ENCODE measurements at regions not wholly inside any gene's neighbourhood (a gene's known extent, or its start where the extent isn't known, plus 50 kb on each side); places are given as distances from the start of the nearest gene placed in this dataset.

GRCh38 chr2:235183786-235184185 is 232.0 kb downstream of the SH3BP4 start:
- Histone ChIP-seq H2AK5ac (ENCODE audit: low read depth, low read length) (no peak overlapping the region), H3K9me3 (ENCODE audit: insufficient read depth in 2 of 2, low read depth in 1 of 2, low read length in 1 of 2) (no peaks in the 10 kb centered on the region), H2BK5ac (ENCODE audit: low read depth, low read length) (no peak overlapping the region), H2BK120ac (replicated peaks; ENCODE audit: low read depth, low read length) (no peak overlapping the region), H2BK20ac (ENCODE audit: low read length) (no peak overlapping the region), H3K18ac (ENCODE audit: extremely low read depth, low read length) (no peak overlapping the region), H4K5ac (ENCODE audit: insufficient read length, low read depth, low read length) (no peak overlapping the region), H2AFZ (ENCODE audit: low read length) (no peak overlapping the region), H3K56ac (replicated peaks; ENCODE audit: insufficient read length, low read depth, low read length) (no peak overlapping the region), H2BK12ac (ENCODE audit: low read depth, low read length) (no peak overlapping the region), H2BK15ac (ENCODE audit: low read length) (no peak overlapping the region), H3K23me2 (ENCODE audit: low read depth, low read length) (no peaks in the 10 kb centered on the region), H3K4me2 (ENCODE audit: insufficient read depth in 1 of 2, low read depth in 2 of 2, low read length in 2 of 2) (no peak overlapping the region), H3K4me1 (replicated peaks in 1 of 4; ENCODE audit: control insufficient read depth in 3 of 4, insufficient read depth in 4 of 4, low read length in 3 of 4) (no peaks in the 10 kb centered on the region), H3K4me3 (ENCODE audit: extremely low read depth in 1 of 4, insufficient read depth in 2 of 4, low read depth in 3 of 4, low read length in 4 of 4) (no peak overlapping the region), H4K91ac (replicated peaks; ENCODE audit: insufficient read length, low read length) (no peak overlapping the region), H3K79me2 (ENCODE audit: control insufficient read depth in 1 of 2, insufficient read depth in 2 of 2, low read length in 2 of 2) (no peaks in the 10 kb centered on the region), H3K27me3 (replicated peaks in 1 of 4; ENCODE audit: control insufficient read depth in 3 of 4, extremely low read depth in 1 of 4, insufficient read depth in 3 of 4, low read length in 3 of 4) (no peaks in the 10 kb centered on the region), H3K14ac (ENCODE audit: insufficient read length) (no peak overlapping the region), H3K4ac (replicated peaks; ENCODE audit: insufficient read length, low read depth, low read length) (no peak overlapping the region), H3K23ac (ENCODE audit: insufficient read length) (no peak overlapping the region), H3K36me3 (ENCODE audit: control insufficient read depth in 2 of 4, insufficient read depth in 4 of 4, low read length in 3 of 4) (no peaks in the 10 kb centered on the region), H3K79me1 (ENCODE audit: low read depth, low read length) (no peaks in the 10 kb centered on the region), H4K20me1 (replicated peaks in 1 of 2; ENCODE audit: control insufficient read depth in 1 of 2, insufficient read depth in 2 of 2, low read length in 2 of 2) (no peaks in the 10 kb centered on the region), H4K8ac (ENCODE audit: extremely low read depth, insufficient read depth, low read length) (no peak overlapping the region), H3K27ac (ENCODE audit: low read depth, low read length) (no peak overlapping the region), H3K9ac (replicated peaks in 1 of 4; ENCODE audit: extremely low read depth in 1 of 4, low read depth in 3 of 4, low read length in 3 of 4) (no peak overlapping the region)
- ChIA-PET POLR2A (ENCODE audit: partially characterized antibody) (interaction anchor here (0.6 to 1.5 kb wide), 2 partner anchors 11 to 26 kb away, joined by 3 read pairs; no protein-coding TSS in a partner anchor), CTCF (ENCODE audit: partially characterized antibody) (interaction anchor here (0.6 to 0.7 kb wide), 2 partner anchors 22 to 302 kb away, joined by 4 read pairs; no protein-coding TSS in a partner anchor)
- no peak for DNase-seq (ENCODE audit: low read depth in 1 of 2, low spot score in 2 of 2)
- FAIRE-seq, result no peak
- TF ChIP-seq RAD21 (IDR thresholded peaks at IDR 0.05 in 1 of 2, conservative IDR thresholded peaks at IDR 0.05 in 1 of 2; ENCODE audit: low read depth in 2 of 2, low read length in 2 of 2), result no peak
- TF ChIP-seq TEAD4 (IDR thresholded peaks at IDR 0.05; ENCODE audit: low read depth, low read length), result no peak
- TF ChIP-seq, protein P1, sequence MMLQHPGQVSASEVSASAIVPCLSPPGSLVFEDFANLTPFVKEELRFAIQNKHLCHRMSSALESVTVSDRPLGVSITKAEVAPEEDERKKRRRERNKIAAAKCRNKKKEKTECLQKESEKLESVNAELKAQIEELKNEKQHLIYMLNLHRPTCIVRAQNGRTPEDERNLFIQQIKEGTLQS (IDR thresholded peaks at IDR 0.05; ENCODE audit: insufficient read depth, low read depth, low read length), result no peak
- TF ChIP-seq, protein P2, sequence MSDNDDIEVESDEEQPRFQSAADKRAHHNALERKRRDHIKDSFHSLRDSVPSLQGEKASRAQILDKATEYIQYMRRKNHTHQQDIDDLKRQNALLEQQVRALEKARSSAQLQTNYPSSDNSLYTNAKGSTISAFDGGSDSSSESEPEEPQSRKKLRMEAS (IDR thresholded peaks at IDR 0.05), result no peak
- TF ChIP-seq NANOG (IDR thresholded peaks at IDR 0.05; ENCODE audit: insufficient read depth, low read depth, low read length, poor library complexity, severe bottlenecking), result no peak
- TF ChIP-seq SRF (IDR thresholded peaks at IDR 0.05; ENCODE audit: low read depth, low read length), result no peak
- no peak for TF ChIP-seq ASH2L (IDR thresholded peaks at IDR 0.05; ENCODE audit: low read length)
- TF ChIP-seq EGR1 (IDR thresholded peaks at IDR 0.05; ENCODE audit: borderline replicate concordance, low read depth, low read length), result no peak
- TF ChIP-seq CBX5 (IDR thresholded peaks at IDR 0.05; ENCODE audit: low read depth, low read length), result no peak
- no peak for TF ChIP-seq POLR2A (IDR thresholded peaks at IDR 0.05; ENCODE audit: control extremely low read depth in 1 of 2, low read depth in 2 of 2, low read length in 2 of 2)
- no peak for TF ChIP-seq BRCA1 (IDR thresholded peaks at IDR 0.05; ENCODE audit: low read depth, low read length)
- TF ChIP-seq EZH2 (IDR thresholded peaks at IDR 0.05; ENCODE audit: low read depth, low read length, severe bottlenecking), result no peak
- TF ChIP-seq RXRA (IDR thresholded peaks at IDR 0.05; ENCODE audit: insufficient read depth, low read depth, low read length), result no peak
- no peak for TF ChIP-seq BCL11A (IDR thresholded peaks at IDR 0.05; ENCODE audit: low read depth in 2 of 2, low read length in 2 of 2)
- no peak for TF ChIP-seq CHD2 (IDR thresholded peaks at IDR 0.05; ENCODE audit: low read length)
- TF ChIP-seq SUZ12 (IDR thresholded peaks at IDR 0.05; ENCODE audit: low read length), result no peak
